Heart left ventricle (tissue), 16 donors: ENCODE measurements at regions not wholly inside any gene's neighbourhood (a gene's known extent, or its start where the extent isn't known, plus 50 kb on each side); places are given as distances from the start of the nearest gene placed in this dataset.
"Not testable (repeated sequence)": the region's sequence is repeated elsewhere in the genome, so short reads cannot be mapped to it uniquely, and the experiment has no call there.

Experiments used
- ATAC-seq, 4 donors: fragments of 200-7000 bp; cut with Tn5 transposase; one replicate each; pipeline ENCODE4 v1.9.1; 2020 to 2022; ENCODE audit warnings: moderate library complexity in 4 of 4, mild to moderate bottlenecking in 3 of 4, moderate number of reproducible peaks in 1 of 4
- DNase-seq, 5 donors: peaks; one replicate each; pipeline ENCODE4 v3.0.0-alpha.2; 2020
- H3K27ac ChIP-seq, 12 donors: fragments of 200-600 bp; sonication (generic) in 4 of 12; one replicate each; pipeline versions ENCODE4 v1.5.0 to v1.8.0; 2016 to 2022; ENCODE audit warnings: mild to moderate bottlenecking in 2 of 12
- H3K27me3 ChIP-seq, 9 donors: fragments of 200-600 bp; sonication (generic) in 2 of 9; one replicate each; pipeline versions ENCODE4 v1.5.1 to v1.8.0; 2016 to 2022; ENCODE audit warnings: mild to moderate bottlenecking in 3 of 9
- H3K36me3 ChIP-seq, 9 donors: fragments of 200-600 bp; sonication (generic) in 2 of 9; one replicate each; pipeline versions ENCODE4 v1.5.0 to v1.8.0; 2018 to 2022; ENCODE audit warnings: mild to moderate bottlenecking in 2 of 9
- H3K4me1 ChIP-seq, 12 donors: fragments of 200-600 bp; sonication (generic) in 4 of 12; one replicate each; pipeline versions ENCODE4 v1.5.0 to v1.8.0; 2016 to 2022; ENCODE audit warnings: mild to moderate bottlenecking in 3 of 12
- H3K4me3 ChIP-seq, 12 donors: fragments of 200-600 bp; sonication (generic) in 4 of 12; one replicate each; pipeline versions ENCODE4 v1.5.0 to v1.8.0; 2017 to 2022; ENCODE audit warnings: mild to moderate bottlenecking in 9 of 12, moderate library complexity in 4 of 12
- H3K9me3 ChIP-seq, 12 donors: fragments of 200-600 bp; sonication (generic) in 4 of 12; one replicate each; pipeline versions ENCODE4 v1.5.0 to v1.8.0; 2016 to 2022; ENCODE audit warnings: mild to moderate bottlenecking in 1 of 12
- POLR2A ChIP-seq, 2 donors: fragments of 450-650 bp; IDR thresholded peaks; one replicate each; pipeline ENCODE4 v1.6.1; 2017; ENCODE audit warnings: antibody characterized with exemption in 2 of 2, mild to moderate bottlenecking in 2 of 2, moderate library complexity in 2 of 2
- WGBS, 4 donors: extraction: QIAGEN DNeasy Blood & Tissue Kit in 2 of 4; methylation state at CpG; one replicate each; pipeline versions ENCODE4 v1.1.5 to v1.1.7; 2013 to 2018; 5-methylcytosine and 5-hydroxymethylcytosine counted together
- intact Hi-C, 10 donors: fragments of 100-400 bp; cut with DNase I; formaldehyde crosslinking; loops; one replicate each; pipeline versions ENCODE4 v1.11.1 to v1.14.2; 2022
- TF ChIP-seq, protein P1 (sequence below), 12 donors: fragments of 200-600 bp; sonication (generic) in 4 of 12; IDR thresholded peaks; one replicate each; pipeline versions ENCODE4 v1.5.0 to v1.8.0; 2018 to 2022; ENCODE audit warnings: antibody characterized with exemption in 12 of 12, mild to moderate bottlenecking in 5 of 12
- donor health status: ischemic (EF 13 %, LVEDD 7.1; RV severe dilation, severe dysfunction).
- donor health status: healthy with polysubstance abuse.
- donor health status: DM: no; HTN: yes; CAD: no.
- donor health status: DM: no; HTN: no; CAD: no.
- donor health status: ischemic (EF 25% LVEDD 6.9; RV normal size, moderate dysfunction).
- donor health status: ischemic (EF 25% LVEDD 5.7; RV mildly dilated, moderate dysfunction).
- donor health status: healthy.
- donor health status: DM: yes; HTN: yes; CAD: no.
- donor health status: ischemic (EF 35%, LVEDD 5.7; RV mildly dilated, moderate dysfunction).
- donor health status: nonischemic (EF 11% LVEDD 7.7; RV severe dilation, severe dysfunction).
- donor health status: DM: yes; HTN: yes; CAD: no.
- donor health status: PGD.
- donor health status: ischemic (EF 29% LVEDD 5.4; RV normal size, mild dysfunction).
- donor health status: nonischemic (EF 23%, LVEDD 6.1; RV moderate dilation, normal function).

DNA sequence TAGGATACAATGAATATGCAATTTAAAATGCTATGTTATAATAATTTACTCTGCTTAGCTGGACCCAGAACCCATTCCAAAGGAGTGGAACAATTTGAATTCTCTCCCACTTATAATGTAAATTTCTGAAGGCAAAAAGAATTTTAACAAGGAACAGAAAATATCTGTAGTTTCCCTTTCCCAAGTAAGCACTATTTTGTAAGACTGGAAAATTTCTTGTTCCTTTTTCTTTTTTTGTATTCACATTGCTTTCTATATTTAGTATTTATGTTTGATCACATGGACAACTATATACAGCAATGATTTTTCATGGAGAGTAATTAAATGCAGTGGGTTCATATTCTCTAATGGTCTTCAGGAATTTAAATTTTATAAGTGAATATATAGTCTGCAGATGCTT, 127.4 kb downstream of the GPR85 start:
- ATAC-seq (no peak), DNase-seq (no peak)
- Histone ChIP-seq H3K4me3 (no peak overlapping the region), H3K4me1 (peaks cover 0 to 8% (median 0%) of the 10 kb centered on the region in 12 donors), H3K27ac (no peak overlapping the region), H3K9me3 (peaks cover 0 to 11% (median 0%) of the 10 kb centered on the region in 12 donors), H3K36me3 (peaks cover 0 to 8% (median 0%) of the 10 kb centered on the region in 9 donors), H3K27me3 (no peaks in the 10 kb centered on the region)
- TF ChIP-seq, protein P1, sequence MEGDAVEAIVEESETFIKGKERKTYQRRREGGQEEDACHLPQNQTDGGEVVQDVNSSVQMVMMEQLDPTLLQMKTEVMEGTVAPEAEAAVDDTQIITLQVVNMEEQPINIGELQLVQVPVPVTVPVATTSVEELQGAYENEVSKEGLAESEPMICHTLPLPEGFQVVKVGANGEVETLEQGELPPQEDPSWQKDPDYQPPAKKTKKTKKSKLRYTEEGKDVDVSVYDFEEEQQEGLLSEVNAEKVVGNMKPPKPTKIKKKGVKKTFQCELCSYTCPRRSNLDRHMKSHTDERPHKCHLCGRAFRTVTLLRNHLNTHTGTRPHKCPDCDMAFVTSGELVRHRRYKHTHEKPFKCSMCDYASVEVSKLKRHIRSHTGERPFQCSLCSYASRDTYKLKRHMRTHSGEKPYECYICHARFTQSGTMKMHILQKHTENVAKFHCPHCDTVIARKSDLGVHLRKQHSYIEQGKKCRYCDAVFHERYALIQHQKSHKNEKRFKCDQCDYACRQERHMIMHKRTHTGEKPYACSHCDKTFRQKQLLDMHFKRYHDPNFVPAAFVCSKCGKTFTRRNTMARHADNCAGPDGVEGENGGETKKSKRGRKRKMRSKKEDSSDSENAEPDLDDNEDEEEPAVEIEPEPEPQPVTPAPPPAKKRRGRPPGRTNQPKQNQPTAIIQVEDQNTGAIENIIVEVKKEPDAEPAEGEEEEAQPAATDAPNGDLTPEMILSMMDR (IDR thresholded peaks at IDR 0.05), result no peak
- no peak for TF ChIP-seq POLR2A (IDR thresholded peaks at IDR 0.05)
- intact Hi-C loops, result no loop called here

DNA sequence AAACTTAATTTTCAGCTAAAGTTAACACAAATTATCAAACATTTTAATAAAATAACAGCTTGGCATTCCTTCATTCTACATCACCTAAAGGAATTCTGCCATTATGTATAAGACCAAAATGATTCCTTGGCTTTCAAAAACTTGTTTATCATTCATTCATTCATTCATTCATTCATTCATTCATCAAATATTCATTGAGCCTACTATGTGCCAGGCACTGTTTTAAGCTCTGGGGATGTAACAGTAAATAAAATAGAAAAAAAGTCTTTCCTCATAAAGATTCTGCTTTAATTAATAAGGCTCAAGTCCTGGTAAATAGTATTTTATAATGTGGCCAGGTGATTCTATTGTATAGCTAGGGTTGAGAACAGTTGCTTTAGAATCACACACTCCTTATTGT, 127.9 kb downstream of the GPR85 start:
- intact Hi-C loops, result no loop called here
- Histone ChIP-seq H3K27ac (no peak overlapping the region), H3K36me3 (peaks cover 0 to 13% (median 0%) of the 10 kb centered on the region in 9 donors), H3K27me3 (no peaks in the 10 kb centered on the region), H3K4me3 (no peak overlapping the region), H3K9me3 (peaks cover 0 to 11% (median 0%) of the 10 kb centered on the region in 12 donors), H3K4me1 (peaks cover 0 to 5% (median 0%) of the 10 kb centered on the region in 12 donors)
- DNase-seq (no peak), ATAC-seq (no peak)
- TF ChIP-seq POLR2A (IDR thresholded peaks at IDR 0.05), result no peak

DNA sequence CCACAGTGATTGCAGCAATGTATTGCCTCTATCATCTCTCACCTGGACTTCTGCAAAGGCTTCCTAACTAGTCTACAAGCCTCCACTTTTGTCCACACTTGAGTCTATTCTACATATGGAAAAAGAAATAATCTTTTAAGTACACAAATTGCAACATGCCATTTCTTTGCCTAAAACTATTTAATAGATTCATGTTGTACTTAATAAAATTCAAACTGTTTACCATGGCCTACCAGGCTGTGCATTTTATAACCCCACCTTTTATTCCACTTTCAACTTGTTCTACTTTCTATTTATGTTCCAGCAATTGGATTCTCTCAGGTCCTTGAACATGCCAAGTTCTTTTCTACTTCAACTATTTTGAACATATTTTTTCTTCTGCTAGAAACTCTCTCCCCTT, 128.7 kb downstream of the GPR85 start:
- peaks cover 0 to 20% (median 0%) of the 10 kb centered on the region in 9 donors for H3K36me3 ChIP-seq

DNA sequence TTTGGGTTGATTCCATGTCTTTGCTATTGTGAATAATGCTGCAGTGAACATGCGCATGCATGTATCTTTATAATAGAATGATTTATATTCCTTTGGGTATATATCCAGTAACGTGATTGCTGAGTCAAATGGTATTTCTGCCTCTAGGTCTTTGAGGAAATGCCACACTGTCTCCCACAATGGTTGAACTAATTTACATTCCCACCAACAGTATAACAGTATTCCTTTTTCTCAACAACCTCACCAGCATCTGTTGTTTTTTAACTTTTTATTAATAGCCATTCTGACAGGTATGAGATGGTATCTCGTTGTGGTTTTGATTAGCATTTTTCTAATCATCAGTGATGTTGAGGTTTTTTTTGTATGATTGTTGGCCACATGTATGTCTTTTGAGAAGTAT, 133.6 kb downstream of the GPR85 start:
- DNase-seq, result not testable (repeated sequence)
- WGBS, 4 donors, result 78 to 87% (median 83%) methylated on average over 3 of the region's 3 CpGs

More for the DNA sequence above, 128.7 kb downstream of the GPR85 start:
- DNase-seq (no peak), ATAC-seq (no peak)
- H3K4me1 ChIP-seq, result peaks cover 0 to 4% (median 0%) of the 10 kb centered on the region in 12 donors
- TF ChIP-seq, protein P1 (IDR thresholded peaks at IDR 0.05), result no peak
- no peak for TF ChIP-seq POLR2A (IDR thresholded peaks at IDR 0.05)
- H3K27ac ChIP-seq, result peak overlapping the region in 1 of 12 donors; percentile 9
- H3K27me3 ChIP-seq, result no peaks in the 10 kb centered on the region
- no peak overlapping the region for H3K4me3 ChIP-seq
- H3K9me3 ChIP-seq, result peaks cover 0 to 11% (median 0%) of the 10 kb centered on the region in 12 donors
- intact Hi-C loops, result no loop called here

DNA sequence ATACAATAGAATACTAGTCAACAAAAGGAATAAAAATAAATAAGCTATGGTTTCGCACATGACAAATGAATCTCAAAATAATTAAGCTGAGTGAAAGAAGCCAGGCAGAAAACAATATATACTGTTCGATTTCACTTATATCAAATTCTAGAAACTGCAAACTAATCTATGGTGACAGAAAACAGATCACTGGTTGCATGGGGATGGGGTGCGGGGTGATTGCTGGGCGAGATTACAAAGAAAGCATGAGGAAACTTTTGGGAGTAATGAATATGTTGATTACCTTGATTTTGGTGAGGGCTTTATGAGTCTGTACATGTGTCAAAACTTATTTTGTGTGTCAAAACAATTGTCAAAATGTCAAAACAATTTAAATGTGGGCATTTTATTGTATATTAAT, 135.6 kb downstream of the GPR85 start:
- TF ChIP-seq POLR2A (IDR thresholded peaks at IDR 0.05), result no peak
- intact Hi-C loops, result no loop called here
- Histone ChIP-seq H3K4me3 (no peak overlapping the region), H3K4me1 (no peaks in the 10 kb centered on the region), H3K9me3 (no peaks in the 10 kb centered on the region), H3K36me3 (peaks cover 0 to 20% (median 0%) of the 10 kb centered on the region in 9 donors), H3K27me3 (no peaks in the 10 kb centered on the region), H3K27ac (no peak overlapping the region)
- WGBS, 4 donors, result 74 to 80% (median 78%) methylated on average over 4 of the region's 4 CpGs
- no peak for DNase-seq
- ATAC-seq, result no peak

More for the DNA sequence above, 133.6 kb downstream of the GPR85 start:
- H3K27me3 ChIP-seq, H3K4me3 ChIP-seq, H3K9me3 ChIP-seq, H3K4me1 ChIP-seq, ATAC-seq, H3K27ac ChIP-seq, intact Hi-C loops: not testable (repeated sequence)
- peaks cover 0 to 20% (median 0%) of the 10 kb centered on the region in 9 donors for H3K36me3 ChIP-seq

DNA sequence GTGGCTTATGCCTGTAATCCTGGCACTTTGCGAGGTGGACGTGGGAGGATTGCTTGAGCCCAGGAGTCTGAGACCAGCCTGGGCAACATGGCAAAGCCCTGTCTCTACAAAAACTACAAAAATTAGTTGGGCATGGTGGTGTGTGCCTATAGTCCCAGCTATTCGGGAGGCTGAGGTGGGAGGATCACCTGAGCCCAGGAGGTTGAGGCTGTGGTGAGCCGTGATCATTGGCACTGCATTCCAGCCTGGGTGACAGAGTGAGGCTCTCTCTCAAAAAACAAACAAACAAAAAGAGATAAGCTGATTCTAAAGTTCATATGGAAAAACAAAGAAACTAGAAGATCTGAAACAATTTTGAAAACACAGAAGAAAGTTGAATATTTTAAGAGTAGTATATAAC, 136.9 kb downstream of the GPR85 start:
- not testable (repeated sequence) for H3K9me3 ChIP-seq, H3K27ac ChIP-seq, H3K27me3 ChIP-seq, DNase-seq, ATAC-seq, H3K4me3 ChIP-seq, H3K4me1 ChIP-seq
- intact Hi-C loops, result loop anchor here in 2 of 10 donors (10.0 kb wide), 1 partner anchor 165 kb away; the partner anchor contains the start of gene SMIM30 (in 2 of the 2)
- peaks cover 0 to 16% (median 0%) of the 10 kb centered on the region in 9 donors for H3K36me3 ChIP-seq
- 61 to 70% (median 65%) methylated on average over 4 of the region's 4 CpGs for WGBS, 4 donors
